HFFc6 (cell line): ENCODE measurements at regions not wholly inside any gene's neighbourhood (a gene's known extent, or its start where the extent isn't known, plus 50 kb on each side); places are given as distances from the start of the nearest gene placed in this dataset.

ENCODE experiments used
- DNase-seq: peaks from one replicate; pipeline ENCODE4 v3.0.0-alpha.2; 2018
- H3K27ac Mint-ChIP-seq: 2 replicates; pipeline ENCODE4 v1.8.0; 2020; ENCODE audit warnings: mild to moderate bottlenecking, mixed read lengths
- H3K27me3 Mint-ChIP-seq: 2 replicates; pipeline ENCODE4 v1.8.0; 2021; ENCODE audit warnings: mild to moderate bottlenecking, moderate library complexity, mixed read lengths; ENCODE audit not compliant: insufficient read depth
- H3K36me3 Mint-ChIP-seq: 2 replicates; pipeline ENCODE4 v1.8.0; 2021; ENCODE audit warnings: low read depth, mixed read lengths
- H3K4me1 Mint-ChIP-seq: 2 replicates; pipeline ENCODE4 v1.8.0; 2020; ENCODE audit warnings: low read depth, mixed read lengths
- H3K4me3 Mint-ChIP-seq: 2 replicates; pipeline ENCODE4 v1.8.0; 2020; ENCODE audit warnings: mild to moderate bottlenecking, moderate library complexity, mixed read lengths
- H3K9me3 Mint-ChIP-seq: 2 replicates; pipeline ENCODE4 v1.8.0; 2020; ENCODE audit warnings: mild to moderate bottlenecking, mixed read lengths
- CTCF ChIP-seq: fragments of 200-600 bp; sonication (generic); IDR thresholded peaks from 2 replicates; pipeline ENCODE4 v1.5.0; 2021; ENCODE audit warnings: antibody characterized with exemption, mild to moderate bottlenecking

DNA sequence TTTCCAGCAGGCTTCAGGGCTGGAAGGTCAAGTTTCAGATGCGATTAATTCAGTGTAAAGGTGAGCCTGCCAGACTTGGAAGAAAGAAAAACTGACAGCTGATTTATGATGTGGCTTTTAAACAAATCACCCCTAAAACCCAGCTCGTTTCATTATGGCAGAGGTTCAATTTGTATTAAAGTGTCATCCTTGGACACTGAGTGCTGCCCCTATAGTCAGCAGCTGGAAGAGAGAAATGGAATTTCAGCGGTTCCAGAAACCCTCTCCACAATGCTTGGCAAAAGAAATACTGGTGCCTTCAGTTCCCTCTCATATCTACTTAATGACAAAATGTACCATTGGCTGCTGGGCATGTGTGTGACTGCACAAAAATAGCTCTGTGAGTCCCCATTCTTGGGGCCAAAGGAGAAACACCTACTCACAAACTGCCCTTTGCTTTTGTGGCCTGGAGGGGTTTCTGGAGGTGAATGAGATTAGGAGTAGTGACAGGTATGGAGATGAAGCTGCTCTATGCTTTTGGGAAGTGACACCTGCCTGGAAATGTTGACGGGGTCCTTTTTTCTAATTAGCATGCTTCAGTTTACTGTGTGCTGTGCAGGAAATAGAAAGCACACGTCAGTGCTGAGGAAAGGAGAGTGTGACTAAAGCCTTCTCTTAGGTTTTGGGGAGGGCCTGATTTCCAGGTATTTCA is 95.1 kb upstream of the TSPAN2 start:
- no peaks in the 10 kb centered on the region for H3K9me3 Mint-ChIP-seq
- peak; percentile 58 for TF ChIP-seq CTCF
- H3K36me3 Mint-ChIP-seq: peaks cover 25% of the 10 kb centered on the region
- peaks cover 99% of the 10 kb centered on the region for H3K4me1 Mint-ChIP-seq
- peak; percentile 38 for DNase-seq
- peak overlapping the region; percentile 74 for H3K4me3 Mint-ChIP-seq
- H3K27ac Mint-ChIP-seq: peak overlapping the region; percentile 98
- no peaks in the 10 kb centered on the region; the same call in 1 of the 2 replicates for H3K27me3 Mint-ChIP-seq

DNA sequence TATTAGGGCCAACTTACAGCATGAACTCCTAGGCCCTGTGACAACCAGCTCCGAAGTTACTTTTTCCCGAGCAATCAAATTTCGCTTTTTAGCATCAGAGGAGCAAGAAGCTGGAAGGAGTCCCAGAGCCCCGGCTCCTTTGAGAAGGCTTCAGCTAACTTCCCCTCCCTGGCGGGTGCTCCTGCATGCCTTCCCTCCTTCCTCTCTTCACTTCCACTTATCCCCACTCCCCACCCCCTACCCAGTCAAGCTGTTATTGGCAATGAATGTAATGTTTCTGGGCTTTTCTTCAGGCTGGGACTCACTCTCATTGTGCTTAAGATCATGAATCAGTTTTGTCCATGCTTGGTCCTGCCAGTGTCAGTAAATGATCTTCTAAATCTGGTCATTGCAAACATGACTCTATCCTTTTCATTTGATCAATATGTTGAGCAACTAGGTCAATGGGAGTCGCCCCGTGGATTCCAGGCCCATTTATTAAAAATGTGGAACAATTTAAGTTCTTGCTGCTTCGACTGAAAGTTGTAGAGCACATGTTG is 94.5 kb upstream of the TSPAN2 start:
- Mint-ChIP-seq H3K4me1 (peaks cover 99% of the 10 kb centered on the region), H3K36me3 (peaks cover 25% of the 10 kb centered on the region), H3K9me3 (no peaks in the 10 kb centered on the region), H3K27me3 (no peaks in the 10 kb centered on the region; the same call in 1 of the 2 replicates), H3K27ac (peak overlapping the region; percentile 98), H3K4me3 (peak overlapping the region; percentile 74)
- no peak for DNase-seq
- TF ChIP-seq CTCF: no peak

- H3K27ac Mint-ChIP-seq: peak overlapping the region; percentile 98
- peak; percentile 39; the same call in 1 of the 2 replicates for TF ChIP-seq CTCF
- peaks cover 99% of the 10 kb centered on the region for H3K4me1 Mint-ChIP-seq
- no peaks in the 10 kb centered on the region; the same call in 1 of the 2 replicates for H3K27me3 Mint-ChIP-seq
- H3K4me3 Mint-ChIP-seq: peak overlapping the region; percentile 17; the same call in 1 of the 2 replicates
- H3K36me3 Mint-ChIP-seq: peaks cover 24% of the 10 kb centered on the region
- H3K9me3 Mint-ChIP-seq: no peaks in the 10 kb centered on the region
- no peak for DNase-seq
These were observed 93.9 kb upstream of the TSPAN2 start for GRCh38 chr1:115183158-115183557.

- no peak for TF ChIP-seq CTCF
- peaks cover 93% of the 10 kb centered on the region for H3K4me1 Mint-ChIP-seq
- peak overlapping the region; percentile 38; the same call in 1 of the 2 replicates for H3K4me3 Mint-ChIP-seq
- H3K27me3 Mint-ChIP-seq: no peaks in the 10 kb centered on the region; the same call in 1 of the 2 replicates
- H3K9me3 Mint-ChIP-seq: no peaks in the 10 kb centered on the region
- DNase-seq: peak; percentile 40
- peaks cover 14% of the 10 kb centered on the region for H3K36me3 Mint-ChIP-seq
- peak overlapping the region; percentile 98 for H3K27ac Mint-ChIP-seq
These were observed 92.9 kb upstream of the TSPAN2 start for GRCh38 chr1:115182012-115182715.

- Mint-ChIP-seq H3K27ac (peak overlapping the region; percentile 97), H3K9me3 (no peaks in the 10 kb centered on the region), H3K4me1 (peaks cover 93% of the 10 kb centered on the region), H3K27me3 (no peaks in the 10 kb centered on the region; the same call in 1 of the 2 replicates), H3K4me3 (peak overlapping the region; percentile 81; the same call in 1 of the 2 replicates), H3K36me3 (peaks cover 9% of the 10 kb centered on the region)
- no peak for TF ChIP-seq CTCF
- no peak for DNase-seq
These were observed 91.9 kb upstream of the TSPAN2 start for GRCh38 chr1:115181231-115181630.
